ENCODE measurements at regions not wholly inside any gene's neighbourhood (a gene's known extent, or its start where the extent isn't known, plus 50 kb on each side); places are given as distances from the start of the nearest gene placed in this dataset.

- H3K9ac ChIP-seq (ENCODE audit: low read depth in 2 of 2, low read length in 2 of 2), result no peak overlapping the region
- no peak overlapping the region for H3K27ac ChIP-seq
- no peak for DNase-seq
- no peaks in the 10 kb centered on the region for H3K27me3 ChIP-seq
- H3K4me1 ChIP-seq, result no peaks in the 10 kb centered on the region
- TF ChIP-seq CTCF (IDR thresholded peaks at IDR 0.05), result no peak
- no peak overlapping the region for H3K4me3 ChIP-seq
- intact Hi-C loops (cut with DNase I), result no loop called here
- no peaks in the 10 kb centered on the region for H3K36me3 ChIP-seq
- no peaks in the 10 kb centered on the region for H3K9me3 ChIP-seq
Measured at GRCh38 chr2:114219456-114219855, 223.0 kb upstream of the DPP10 start.

GRCh38 chr2:114222344-114222743 is 220.1 kb upstream of the DPP10 start:
- H3K9me3 ChIP-seq, result no peaks in the 10 kb centered on the region
- H3K27me3 ChIP-seq, result no peaks in the 10 kb centered on the region
- no peaks in the 10 kb centered on the region for H3K4me1 ChIP-seq
- intact Hi-C loops (cut with DNase I), result no loop called here
- H3K27ac ChIP-seq, result no peak overlapping the region
- no peak overlapping the region for H3K4me3 ChIP-seq
- no peak for DNase-seq
- no peak overlapping the region for H3K9ac ChIP-seq (ENCODE audit: low read depth in 2 of 2, low read length in 2 of 2)
- no peaks in the 10 kb centered on the region for H3K36me3 ChIP-seq
- TF ChIP-seq CTCF (IDR thresholded peaks at IDR 0.05), result no peak

GRCh38 chr2:114231921-114232320 is 210.5 kb upstream of the DPP10 start:
- H3K4me3 ChIP-seq, result no peak overlapping the region
- DNase-seq, result no peak
- no peak for TF ChIP-seq CTCF (IDR thresholded peaks at IDR 0.05)
- H3K9ac ChIP-seq (ENCODE audit: low read depth in 2 of 2, low read length in 2 of 2), result no peak overlapping the region
- intact Hi-C loops (cut with DNase I), result no loop called here
- H3K36me3 ChIP-seq, result no peaks in the 10 kb centered on the region
- H3K27me3 ChIP-seq, result no peaks in the 10 kb centered on the region
- no peaks in the 10 kb centered on the region for H3K9me3 ChIP-seq
- no peaks in the 10 kb centered on the region for H3K4me1 ChIP-seq
- no peak overlapping the region for H3K27ac ChIP-seq

DNA sequence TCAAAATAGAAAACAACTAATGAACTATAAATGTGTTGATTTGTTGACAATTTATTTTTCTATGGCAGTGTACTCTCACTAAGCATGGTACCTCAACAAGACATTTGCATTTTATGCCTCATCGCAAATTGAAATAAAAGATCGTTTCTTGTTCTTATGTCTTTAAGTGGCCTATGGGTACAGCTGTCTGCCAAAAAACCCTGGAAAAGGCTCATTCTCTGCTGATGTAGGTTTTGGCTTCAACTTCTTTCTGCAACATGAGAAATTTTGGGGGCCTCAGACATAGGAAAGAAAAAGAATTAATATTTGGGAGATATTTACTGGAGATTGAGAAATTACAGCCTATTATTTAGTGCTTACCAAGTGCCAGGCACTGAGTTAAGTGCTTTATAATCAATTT is 205.1 kb upstream of the DPP10 start:
- Histone ChIP-seq H3K36me3 (no peaks in the 10 kb centered on the region), H3K9ac (ENCODE audit: low read depth in 2 of 2, low read length in 2 of 2) (no peak overlapping the region), H3K27ac (no peak overlapping the region), H3K27me3 (no peaks in the 10 kb centered on the region), H3K4me1 (no peaks in the 10 kb centered on the region), H3K9me3 (no peaks in the 10 kb centered on the region), H3K4me3 (no peak overlapping the region)
- intact Hi-C loops (cut with DNase I), result no loop called here
- DNase-seq, result no peak
- no peak for TF ChIP-seq CTCF (IDR thresholded peaks at IDR 0.05)

GRCh38 chr2:114238910-114239559 is 203.4 kb upstream of the DPP10 start:
- H3K9ac ChIP-seq (ENCODE audit: low read depth in 2 of 2, low read length in 2 of 2), result no peak overlapping the region
- DNase-seq, result no peak
- no peaks in the 10 kb centered on the region for H3K27me3 ChIP-seq
- intact Hi-C loops (cut with DNase I), result no loop called here
- no peaks in the 10 kb centered on the region for H3K36me3 ChIP-seq
- H3K27ac ChIP-seq, result no peak overlapping the region
- TF ChIP-seq CTCF (IDR thresholded peaks at IDR 0.05), result no peak
- no peak overlapping the region for H3K4me3 ChIP-seq
- no peaks in the 10 kb centered on the region for H3K9me3 ChIP-seq
- no peaks in the 10 kb centered on the region for H3K4me1 ChIP-seq

Data from colonic mucosa (tissue), 4 donors.